Kidney (tissue), 13 donors: ENCODE measurements at regions not wholly inside any gene's neighbourhood (a gene's known extent, or its start where the extent isn't known, plus 50 kb on each side); places are given as distances from the start of the nearest gene placed in this dataset.

Experiments
- DNase-seq, 5 donors: peaks; one replicate each; pipeline ENCODE4 v3.0.0-alpha.2; 2013 to 2020
- FAIRE-seq: peaks from 2 replicates; lab custom pipeline; 2012; peaks lifted over from hg19 to GRCh38; lab: Jason Lieb, UNC
- H3K27ac ChIP-seq, 2 donors: one replicate each; pipeline ENCODE4 v1.7.0; 2013; ENCODE audit warnings: low read depth in 2 of 2, low read length in 2 of 2, inconsistent platforms in 1 of 2
- H3K27me3 ChIP-seq: one replicate; pipeline ENCODE4 v1.7.1; 2013; ENCODE audit warnings: low read length, inconsistent platforms; ENCODE audit not compliant: control insufficient read depth, insufficient read depth
- H3K36me3 ChIP-seq, 3 donors: one replicate each; pipeline versions ENCODE4 v1.7.0 to v1.7.1; 2013; ENCODE audit warnings: low read length in 3 of 3, control low read depth in 1 of 3, inconsistent platforms in 1 of 3; ENCODE audit not compliant: insufficient read depth in 3 of 3, control insufficient read depth in 2 of 3
- H3K4me1 ChIP-seq, 3 donors: one replicate each; pipeline versions ENCODE4 v1.7.0 to v1.7.1; 2013; ENCODE audit warnings: low read length in 3 of 3, inconsistent platforms in 1 of 3, low read depth in 1 of 3; ENCODE audit not compliant: control insufficient read depth in 2 of 3, insufficient read depth in 2 of 3
- H3K4me3 ChIP-seq, 3 donors: one replicate each; pipeline versions ENCODE4 v1.7.0 to v1.8.1; 2013; ENCODE audit warnings: low read length in 3 of 3, control low read depth in 1 of 3, inconsistent platforms in 1 of 3
- H3K9ac ChIP-seq, 3 donors: one replicate each; pipeline versions ENCODE4 v1.7.0 to v1.7.1; 2013; ENCODE audit warnings: low read length in 3 of 3, control low read depth in 1 of 3, inconsistent platforms in 1 of 3
- H3K9me3 ChIP-seq, 3 donors: one replicate each; pipeline versions ENCODE4 v1.7.0 to v1.7.1; 2013; ENCODE audit warnings: low read length in 3 of 3, control low read depth in 1 of 3, inconsistent platforms in 1 of 3; ENCODE audit not compliant: control insufficient read depth in 2 of 3, insufficient read depth in 1 of 3
- intact Hi-C: fragments of 100-400 bp; cut with DNase I; formaldehyde crosslinking; loops from one replicate; pipeline ENCODE4 v1.11.1; 2022
- TF ChIP-seq, protein P1 (sequence below): IDR thresholded peaks from 3 replicates; pipeline ENCODE4 v1.5.1; 2012; ENCODE audit warnings: mild to moderate bottlenecking, moderate library complexity, borderline replicate concordance; ENCODE audit not compliant: insufficient read depth; ENCODE audit errors: extremely low read depth
- donor health status: control.
- donor health status: control.
- donor health status: control.
- donor health status: control.
- donor health status: control.
- donor health status: DM: yes; HTN: yes; CAD: no.
- donor health status: Normal renal cell carcinoma (clear cell type).

DNA sequence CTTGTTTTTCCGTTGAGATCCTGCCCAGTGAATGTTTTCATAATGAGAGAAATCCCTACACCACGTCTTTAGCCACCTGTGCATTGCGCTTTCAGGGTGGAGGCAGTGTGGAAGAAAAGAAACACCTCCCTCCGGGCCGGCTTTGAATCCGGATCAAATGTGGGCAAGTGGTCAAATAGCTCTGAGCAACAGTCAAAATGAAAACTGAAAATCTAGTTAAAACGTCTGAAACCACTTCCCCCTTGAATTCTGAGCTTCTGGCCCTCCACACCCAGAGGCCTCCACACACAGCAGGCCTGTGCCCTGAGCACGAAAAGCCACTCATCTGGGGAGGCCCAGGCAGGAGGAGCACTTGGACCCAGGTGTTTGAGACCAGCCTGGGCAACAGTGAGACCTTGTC, 263.6 kb upstream of the SALL3 start:
- no peaks in the 10 kb centered on the region for H3K9me3 ChIP-seq
- no peaks in the 10 kb centered on the region for H3K27me3 ChIP-seq
- no peak for DNase-seq
- H3K4me1 ChIP-seq, result no peaks in the 10 kb centered on the region
- FAIRE-seq, result no peak
- H3K27ac ChIP-seq, result no peak overlapping the region
- TF ChIP-seq, protein P1, sequence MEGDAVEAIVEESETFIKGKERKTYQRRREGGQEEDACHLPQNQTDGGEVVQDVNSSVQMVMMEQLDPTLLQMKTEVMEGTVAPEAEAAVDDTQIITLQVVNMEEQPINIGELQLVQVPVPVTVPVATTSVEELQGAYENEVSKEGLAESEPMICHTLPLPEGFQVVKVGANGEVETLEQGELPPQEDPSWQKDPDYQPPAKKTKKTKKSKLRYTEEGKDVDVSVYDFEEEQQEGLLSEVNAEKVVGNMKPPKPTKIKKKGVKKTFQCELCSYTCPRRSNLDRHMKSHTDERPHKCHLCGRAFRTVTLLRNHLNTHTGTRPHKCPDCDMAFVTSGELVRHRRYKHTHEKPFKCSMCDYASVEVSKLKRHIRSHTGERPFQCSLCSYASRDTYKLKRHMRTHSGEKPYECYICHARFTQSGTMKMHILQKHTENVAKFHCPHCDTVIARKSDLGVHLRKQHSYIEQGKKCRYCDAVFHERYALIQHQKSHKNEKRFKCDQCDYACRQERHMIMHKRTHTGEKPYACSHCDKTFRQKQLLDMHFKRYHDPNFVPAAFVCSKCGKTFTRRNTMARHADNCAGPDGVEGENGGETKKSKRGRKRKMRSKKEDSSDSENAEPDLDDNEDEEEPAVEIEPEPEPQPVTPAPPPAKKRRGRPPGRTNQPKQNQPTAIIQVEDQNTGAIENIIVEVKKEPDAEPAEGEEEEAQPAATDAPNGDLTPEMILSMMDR, result no peak
- no peak overlapping the region for H3K9ac ChIP-seq
- no peaks in the 10 kb centered on the region for H3K36me3 ChIP-seq
- no peak overlapping the region for H3K4me3 ChIP-seq
- intact Hi-C loops, result no loop called here

DNA sequence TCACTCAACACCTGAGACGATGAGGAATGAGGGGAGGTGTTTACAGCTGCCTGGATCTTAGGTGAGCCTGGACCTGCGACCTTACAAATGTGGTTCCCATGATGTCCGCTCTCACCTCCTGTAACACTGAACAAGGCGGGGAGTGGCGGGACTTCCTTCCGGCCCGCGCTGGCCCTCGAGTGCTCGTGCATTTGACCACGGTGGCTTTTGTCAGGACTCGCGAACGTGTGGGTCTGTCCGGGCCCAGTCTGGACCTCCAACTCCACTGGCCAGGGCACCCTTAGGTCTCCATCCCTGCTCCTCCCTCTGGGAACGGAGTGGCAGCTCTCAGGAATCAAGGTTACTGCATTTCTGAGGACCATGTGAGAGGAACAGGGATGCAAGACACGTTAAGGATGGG, 263.0 kb upstream of the SALL3 start:
- FAIRE-seq (no peak), DNase-seq (no peak)
- Histone ChIP-seq H3K4me1 (no peaks in the 10 kb centered on the region), H3K9ac (no peak overlapping the region), H3K9me3 (no peaks in the 10 kb centered on the region), H3K27ac (no peak overlapping the region), H3K36me3 (no peaks in the 10 kb centered on the region), H3K4me3 (no peak overlapping the region), H3K27me3 (no peaks in the 10 kb centered on the region)
- intact Hi-C loops, result no loop called here
- TF ChIP-seq, protein P1, result no peak

DNA sequence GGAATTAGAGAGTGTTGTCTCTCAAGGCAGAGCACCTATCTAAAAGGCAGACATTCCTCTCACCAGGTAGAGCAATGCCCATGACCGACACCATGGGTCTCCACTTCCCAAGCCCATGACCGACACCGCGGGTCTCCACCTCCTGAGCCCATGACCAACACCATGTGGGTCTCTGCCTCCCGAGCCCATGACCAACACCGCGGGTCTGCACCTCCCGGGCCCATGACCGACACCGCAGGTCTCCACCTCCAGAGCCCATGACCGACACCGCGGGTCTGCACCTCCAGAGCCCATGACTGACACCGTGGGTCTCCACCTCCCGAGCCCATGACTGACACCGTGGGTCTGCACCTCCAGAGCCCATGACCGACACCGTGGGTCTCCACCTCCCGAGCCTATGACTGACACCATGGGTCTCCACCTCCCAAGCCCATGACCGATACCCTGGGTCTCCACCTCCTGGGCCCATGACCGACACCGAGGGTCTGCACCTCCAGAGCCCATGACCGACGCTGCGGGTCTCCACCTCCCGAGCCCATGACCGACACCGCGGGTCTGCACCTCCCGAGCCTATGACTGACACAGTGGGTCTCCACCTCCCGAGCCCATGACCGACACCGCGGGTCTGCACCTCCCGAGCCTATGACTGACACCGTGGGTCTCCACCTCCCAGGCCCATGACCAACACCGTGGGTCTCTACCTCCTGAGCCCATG, 262.4 kb upstream of the SALL3 start:
- intact Hi-C loops, result no loop called here
- no peak for DNase-seq
- no peak overlapping the region for H3K4me3 ChIP-seq
- TF ChIP-seq, protein P1, result no peak
- H3K4me1 ChIP-seq, result no peaks in the 10 kb centered on the region
- no peaks in the 10 kb centered on the region for H3K9me3 ChIP-seq
- no peak for FAIRE-seq
- H3K27ac ChIP-seq, result no peak overlapping the region
- no peaks in the 10 kb centered on the region for H3K27me3 ChIP-seq
- H3K36me3 ChIP-seq, result no peaks in the 10 kb centered on the region
- no peak overlapping the region for H3K9ac ChIP-seq

DNA sequence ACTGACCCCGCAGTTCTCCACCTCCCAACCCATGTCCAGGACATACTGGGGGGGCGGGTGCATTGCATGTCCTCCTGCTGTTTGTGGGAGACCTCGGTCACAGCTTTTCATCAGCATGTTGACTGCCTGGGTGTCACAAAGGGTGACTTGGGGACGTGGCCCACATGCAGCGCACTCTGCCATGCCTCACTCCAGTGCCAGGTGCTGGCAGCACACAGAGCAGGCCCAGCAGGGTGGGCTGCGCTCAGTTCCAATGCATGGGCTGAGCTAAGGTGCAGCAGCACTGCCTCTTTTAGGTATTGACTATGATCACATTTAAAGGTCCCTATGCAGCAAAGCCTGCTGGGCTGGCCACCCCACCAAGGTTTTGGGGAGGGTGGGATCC, 261.9 kb upstream of the SALL3 start:
- Histone ChIP-seq H3K27ac (no peak overlapping the region), H3K36me3 (no peaks in the 10 kb centered on the region), H3K27me3 (no peaks in the 10 kb centered on the region), H3K4me3 (no peak overlapping the region), H3K4me1 (no peaks in the 10 kb centered on the region), H3K9me3 (no peaks in the 10 kb centered on the region), H3K9ac (no peak overlapping the region)
- intact Hi-C loops, result no loop called here
- TF ChIP-seq, protein P1, result no peak
- FAIRE-seq, result no peak
- no peak for DNase-seq
